Neural progenitor cell (in vitro differentiated cells): ENCODE measurements at regions not wholly inside any gene's neighbourhood (a gene's known extent, or its start where the extent isn't known, plus 50 kb on each side); places are given as distances from the start of the nearest gene placed in this dataset.

Source experiments
- DNase-seq: peaks from one replicate; pipeline ENCODE4 v3.0.0-alpha.2; 2016; ENCODE audit warnings: low spot score
- H2AFZ ChIP-seq: fragments of 200-600 bp; sonication (generic); replicated peaks from 2 replicates; pipeline ENCODE4 v1.6.1; 2016; ENCODE audit warnings: antibody characterized with exemption
- H3F3A ChIP-seq: fragments of 200-600 bp; sonication (generic); 2 replicates; pipeline ENCODE4 v1.6.1; 2016; ENCODE audit warnings: antibody characterized with exemption, low read depth
- H3K27ac ChIP-seq: fragments of 200-600 bp; sonication (generic); 2 replicates; pipeline ENCODE4 v1.5.1; 2016; ENCODE audit warnings: mild to moderate bottlenecking
- H3K27me3 ChIP-seq: fragments of 200-600 bp; sonication (generic); 2 replicates; pipeline ENCODE4 v1.6.1; 2016; ENCODE audit warnings: mild to moderate bottlenecking, moderate library complexity
- H3K36me3 ChIP-seq: fragments of 200-600 bp; sonication (generic); 2 replicates; pipeline ENCODE4 v1.5.1; 2016
- H3K4me1 ChIP-seq: fragments of 200-600 bp; sonication (generic); 2 replicates; pipeline ENCODE4 v1.6.1; 2016; ENCODE audit warnings: mixed run types
- H3K4me2 ChIP-seq: fragments of 200-600 bp; sonication (generic); 2 replicates; pipeline ENCODE4 v1.6.1; 2016
- H3K4me3 ChIP-seq: fragments of 200-600 bp; sonication (generic); 2 replicates; pipeline ENCODE4 v1.5.1; 2016
- H3K79me2 ChIP-seq: fragments of 200-600 bp; sonication (generic); 2 replicates; pipeline ENCODE4 v1.6.1; 2016; ENCODE audit warnings: low read depth
- H3K9ac ChIP-seq: fragments of 200-600 bp; sonication (generic); 2 replicates; pipeline ENCODE4 v1.6.1; 2016
- H3K9me3 ChIP-seq: fragments of 200-600 bp; sonication (generic); 2 replicates; pipeline ENCODE4 v1.5.1; 2016; ENCODE audit warnings: low read depth
- H4K20me1 ChIP-seq: fragments of 200-600 bp; sonication (generic); 2 replicates; pipeline ENCODE4 v1.6.1; 2016; ENCODE audit warnings: low read depth
- H3K27ac Mint-ChIP-seq: 3 replicates; pipeline ENCODE4 v1.8.0; 2021; ENCODE audit warnings: mixed read lengths
- H3K27me3 Mint-ChIP-seq: 2 replicates; pipeline ENCODE4 v1.8.0; 2022; ENCODE audit warnings: low read depth, mild to moderate bottlenecking, inconsistent platforms, moderate library complexity, mixed read lengths; ENCODE audit not compliant: insufficient read depth
- H3K36me3 Mint-ChIP-seq: 3 replicates; pipeline ENCODE4 v1.8.0; 2021; ENCODE audit warnings: mixed read lengths
- H3K4me1 Mint-ChIP-seq: 3 replicates; pipeline ENCODE4 v1.8.0; 2021; ENCODE audit warnings: mixed read lengths
- H3K4me3 Mint-ChIP-seq: 3 replicates; pipeline ENCODE4 v1.8.0; 2021; ENCODE audit warnings: mild to moderate bottlenecking, moderate library complexity, mixed read lengths
- H3K9me3 Mint-ChIP-seq: 3 replicates; pipeline ENCODE4 v1.8.0; 2020; ENCODE audit warnings: mixed read lengths
- CTCF ChIP-seq: fragments of 200-600 bp; sonication (generic); IDR thresholded peaks from 2 replicates; pipeline ENCODE4 v1.5.1; 2017; ENCODE audit warnings: antibody characterized with exemption, mild to moderate bottlenecking
- EZH2 ChIP-seq: fragments of 200-600 bp; sonication (generic); IDR thresholded peaks from 2 replicates; pipeline ENCODE4 v1.6.1; 2017; ENCODE audit warnings: antibody characterized with exemption, mild to moderate bottlenecking, moderate library complexity
- EZH2phosphoT487 ChIP-seq: fragments of 200-600 bp; sonication (generic); IDR thresholded peaks from 2 replicates; pipeline ENCODE4 v1.6.1; 2017; ENCODE audit warnings: antibody characterized with exemption

DNA sequence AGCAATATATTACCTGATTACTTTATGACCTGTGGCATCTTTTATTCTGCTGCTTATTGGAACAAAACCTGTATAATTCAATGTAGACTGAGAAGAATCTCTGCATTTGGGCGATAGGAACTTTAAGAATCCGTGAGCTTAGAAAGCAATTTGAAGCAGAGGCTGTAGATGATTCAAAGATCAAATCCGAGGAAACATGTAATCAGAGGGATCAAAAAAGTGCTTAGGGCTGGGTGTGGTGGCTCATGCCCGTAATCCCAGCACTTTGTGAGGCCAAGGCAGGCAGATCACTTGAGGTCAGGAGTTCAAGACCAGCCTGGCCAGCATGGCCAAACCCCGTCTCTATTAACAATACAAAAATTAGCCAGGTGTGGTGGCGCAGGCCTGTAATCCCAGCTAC is 198.4 kb downstream of the MTX2 start:
- no peak overlapping the region for H3K27ac Mint-ChIP-seq

DNA sequence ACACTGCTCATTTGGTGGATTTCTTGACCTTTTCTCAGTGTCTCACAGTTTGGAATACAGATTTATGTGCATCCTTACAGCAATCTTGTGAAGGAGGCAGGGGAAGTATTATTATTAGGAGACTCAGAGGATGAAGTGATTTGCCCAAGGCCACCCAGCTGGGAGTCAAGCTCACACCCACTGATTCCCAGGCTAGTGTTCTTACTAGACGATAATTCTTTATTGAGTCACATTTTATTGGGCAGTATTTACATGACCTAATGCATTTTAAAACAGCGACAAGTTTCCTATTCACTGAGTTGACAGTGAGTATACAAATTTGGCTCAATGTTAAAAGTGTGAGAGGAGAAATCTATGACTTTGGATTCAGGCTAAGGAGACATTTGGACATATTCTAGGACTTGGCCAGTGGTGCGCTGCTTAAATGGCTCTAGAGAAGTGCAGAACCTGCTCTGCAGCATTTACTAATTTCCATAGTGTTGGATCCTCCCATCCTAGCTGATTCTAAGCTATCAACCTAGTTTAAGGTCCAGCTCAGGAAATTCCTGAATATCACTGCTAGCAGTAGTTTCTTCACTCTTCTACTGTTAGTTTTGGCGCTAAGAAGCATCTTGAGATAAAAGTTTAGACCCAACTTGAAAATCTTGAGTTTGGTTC is 199.3 kb downstream of the MTX2 start:
- Mint-ChIP-seq H3K9me3 (no peaks in the 10 kb centered on the region), H3K36me3 (no peaks in the 10 kb centered on the region), H3K4me1 (peaks cover 16% of the 10 kb centered on the region), H3K4me3 (no peak overlapping the region), H3K27me3 (peaks cover 2% of the 10 kb centered on the region), H3K27ac (no peak overlapping the region)
- Histone ChIP-seq H2AFZ (no peak overlapping the region), H3K9me3 (no peaks in the 10 kb centered on the region), H3K4me3 (no peak overlapping the region), H3K36me3 (no peaks in the 10 kb centered on the region), H3K4me1 (peaks cover 4% of the 10 kb centered on the region), H3K27me3 (no peaks in the 10 kb centered on the region), H3K4me2 (no peak overlapping the region), H3K9ac (no peak overlapping the region), H4K20me1 (no peaks in the 10 kb centered on the region), H3K27ac (no peak overlapping the region), H3K79me2 (no peaks in the 10 kb centered on the region), H3F3A (no peaks in the 10 kb centered on the region)
- DNase-seq, result no peak
- TF ChIP-seq EZH2phosphoT487, result no peak
- no peak for TF ChIP-seq CTCF
- TF ChIP-seq EZH2, result no peak

More for the DNA sequence above, 198.4 kb downstream of the MTX2 start:
- no peaks in the 10 kb centered on the region for H3K27me3 ChIP-seq
- no peaks in the 10 kb centered on the region for H3F3A ChIP-seq
- H3K79me2 ChIP-seq, result no peaks in the 10 kb centered on the region
- no peaks in the 10 kb centered on the region for H3K9me3 Mint-ChIP-seq
- H4K20me1 ChIP-seq, result no peaks in the 10 kb centered on the region
- no peak overlapping the region for H3K9ac ChIP-seq
- no peaks in the 10 kb centered on the region for H3K9me3 ChIP-seq
- H2AFZ ChIP-seq, result no peak overlapping the region
- no peak overlapping the region for H3K4me2 ChIP-seq
- no peak overlapping the region for H3K4me3 Mint-ChIP-seq
- TF ChIP-seq EZH2 (no peak), CTCF (no peak), EZH2phosphoT487 (no peak)
- no peak overlapping the region for H3K27ac ChIP-seq
- no peaks in the 10 kb centered on the region for H3K36me3 ChIP-seq
- H3K36me3 Mint-ChIP-seq, result no peaks in the 10 kb centered on the region
- peaks cover 2% of the 10 kb centered on the region for H3K27me3 Mint-ChIP-seq
- H3K4me1 ChIP-seq, result peaks cover 4% of the 10 kb centered on the region
- no peak for DNase-seq
- no peak overlapping the region for H3K4me3 ChIP-seq
- H3K4me1 Mint-ChIP-seq, result peaks cover 17% of the 10 kb centered on the region

DNA sequence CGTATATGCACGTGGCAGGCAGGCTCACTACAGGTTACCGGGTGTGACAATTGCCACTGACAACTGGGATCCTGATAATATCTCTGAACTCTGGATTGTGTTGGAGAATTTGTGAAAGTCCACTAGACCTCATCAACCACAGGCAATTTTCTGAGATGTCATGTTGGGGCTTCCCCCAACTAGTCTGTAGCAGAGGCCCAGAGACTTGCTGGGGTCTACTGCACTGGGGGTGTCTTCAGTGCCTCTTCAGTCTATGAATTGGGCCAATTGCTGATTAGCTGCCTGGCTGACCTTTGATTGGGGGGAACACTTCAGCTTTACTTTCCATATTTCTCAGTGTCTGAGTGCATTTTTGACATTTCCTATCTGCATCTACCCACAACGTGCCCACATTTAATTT is 201.5 kb downstream of the MTX2 start:
- Mint-ChIP-seq H3K27me3 (peaks cover 4% of the 10 kb centered on the region), H3K36me3 (no peaks in the 10 kb centered on the region), H3K4me1 (peaks cover 9% of the 10 kb centered on the region), H3K27ac (no peak overlapping the region), H3K4me3 (no peak overlapping the region), H3K9me3 (no peaks in the 10 kb centered on the region)
- no peaks in the 10 kb centered on the region for H3F3A ChIP-seq
- H3K36me3 ChIP-seq, result no peaks in the 10 kb centered on the region
- no peaks in the 10 kb centered on the region for H3K79me2 ChIP-seq
- no peaks in the 10 kb centered on the region for H3K4me1 ChIP-seq
- H3K27ac ChIP-seq, result no peak overlapping the region
- no peaks in the 10 kb centered on the region for H3K27me3 ChIP-seq
- H4K20me1 ChIP-seq, result no peaks in the 10 kb centered on the region
- no peaks in the 10 kb centered on the region for H3K9me3 ChIP-seq
- H3K4me2 ChIP-seq, result no peak overlapping the region
- no peak overlapping the region for H2AFZ ChIP-seq
- no peak overlapping the region for H3K9ac ChIP-seq
- no peak for DNase-seq
- H3K4me3 ChIP-seq, result no peak overlapping the region
- no peak for TF ChIP-seq CTCF
- no peak for TF ChIP-seq EZH2phosphoT487
- no peak for TF ChIP-seq EZH2
